ENCODE measurements at regions not wholly inside any gene's neighbourhood (a gene's known extent, or its start where the extent isn't known, plus 50 kb on each side); places are given as distances from the start of the nearest gene placed in this dataset.

- TF ChIP-seq CTCF (IDR thresholded peaks at IDR 0.05) (no peak), POLR2AphosphoS5 (IDR thresholded peaks at IDR 0.05) (no peak), EP300 (IDR thresholded peaks at IDR 0.05) (no peak), POLR2A (IDR thresholded peaks at IDR 0.05; ENCODE audit: low read depth) (no peak)
Measured at GRCh38 chr10:124344931-124345330, 73.8 kb downstream of the OAT start.

Measured in esophagus muscularis mucosa (tissue), 4 donors.